Calu3 (cell line): ENCODE measurements at regions not wholly inside any gene's neighbourhood (a gene's known extent, or its start where the extent isn't known, plus 50 kb on each side); places are given as distances from the start of the nearest gene placed in this dataset.

Source experiments
- BruUV-seq: library from RNA; stranded (reverse); fragments of 400-500 nt; replicated peaks from 2 replicates; lab custom pipeline; 2021; lab: Mats Ljungman, UMichigan
- CTCF ChIA-PET: fragments of 300-600 bp; sonication (Branson Sonifier 250); formaldehyde crosslinking; loops from one replicate; lab custom pipeline; 2022; ENCODE audit warnings: antibody characterized with exemption; lab: Charles Lee
- DNase-seq: peaks from one replicate; pipeline ENCODE4 v3.0.0; 2022
- H3K27ac Mint-ChIP-seq: one replicate; pipeline ENCODE4 v1.8.0; 2022; ENCODE audit warnings: mixed read lengths; ENCODE audit not compliant: unreplicated experiment
- H3K27me3 Mint-ChIP-seq: one replicate; pipeline ENCODE4 v1.8.0; 2022; ENCODE audit warnings: mixed read lengths; ENCODE audit not compliant: unreplicated experiment
- H3K36me3 Mint-ChIP-seq: one replicate; pipeline ENCODE4 v1.8.0; 2022; ENCODE audit warnings: mild to moderate bottlenecking, moderate library complexity, mixed read lengths; ENCODE audit not compliant: insufficient read depth, unreplicated experiment
- H3K4me1 Mint-ChIP-seq: one replicate; pipeline ENCODE4 v1.8.0; 2022; ENCODE audit warnings: mild to moderate bottlenecking, low read depth, mixed read lengths; ENCODE audit not compliant: unreplicated experiment
- H3K4me3 Mint-ChIP-seq: one replicate; pipeline ENCODE4 v1.8.0; 2022; ENCODE audit warnings: mild to moderate bottlenecking, low read depth, moderate library complexity, mixed read lengths; ENCODE audit not compliant: unreplicated experiment
- H3K9me3 Mint-ChIP-seq: one replicate; pipeline ENCODE4 v1.8.0; 2022; ENCODE audit warnings: low read depth, mixed read lengths; ENCODE audit not compliant: unreplicated experiment
- CTCF ChIP-seq: fragments of 200-600 bp; IDR thresholded peaks from one replicate; pipeline ENCODE4 v1.8.0; 2022; ENCODE audit warnings: antibody characterized with exemption; ENCODE audit not compliant: unreplicated experiment
- intact Hi-C: fragments of 100-400 bp; cut with micrococcal nuclease; formaldehyde crosslinking; loops from one replicate; pipeline ENCODE4 v1.10.0; 2022; ENCODE audit not compliant: unreplicated experiment

- Mint-ChIP-seq H3K27ac (no peak overlapping the region), H3K9me3 (peaks cover 19% of the 10 kb centered on the region), H3K4me3 (no peak overlapping the region), H3K36me3 (no peaks in the 10 kb centered on the region), H3K4me1 (no peaks in the 10 kb centered on the region), H3K27me3 (no peaks in the 10 kb centered on the region)
- intact Hi-C loops: no loop called here
- DNase-seq: no peak
- no peak for TF ChIP-seq CTCF
- no TSS peak for BruUV-seq
- CTCF ChIA-PET: no interaction called here
These were observed 746.0 kb downstream of the VRK1 start for GRCh38 chr14:97543221-97543620.

- TF ChIP-seq CTCF: no peak
- no peaks in the 10 kb centered on the region for H3K27me3 Mint-ChIP-seq
- CTCF ChIA-PET: no interaction called here
- no TSS peak for BruUV-seq
- no peak overlapping the region for H3K27ac Mint-ChIP-seq
- H3K4me3 Mint-ChIP-seq: no peak overlapping the region
- H3K9me3 Mint-ChIP-seq: peaks cover 15% of the 10 kb centered on the region
- no peak for DNase-seq
- no peaks in the 10 kb centered on the region for H3K36me3 Mint-ChIP-seq
- H3K4me1 Mint-ChIP-seq: no peaks in the 10 kb centered on the region
- intact Hi-C loops: no loop called here
These were observed 746.6 kb downstream of the VRK1 start for GRCh38 chr14:97543816-97544215.

GRCh38 chr14:97544571-97544970 is 747.4 kb downstream of the VRK1 start:
- no peak for TF ChIP-seq CTCF
- Mint-ChIP-seq H3K4me1 (no peaks in the 10 kb centered on the region), H3K9me3 (peaks cover 15% of the 10 kb centered on the region), H3K27ac (no peak overlapping the region), H3K36me3 (no peaks in the 10 kb centered on the region), H3K4me3 (no peak overlapping the region), H3K27me3 (no peaks in the 10 kb centered on the region)
- no peak for DNase-seq
- intact Hi-C loops: no loop called here
- CTCF ChIA-PET: no interaction called here
- no TSS peak for BruUV-seq

GRCh38 chr14:97546491-97547230 is 749.5 kb downstream of the VRK1 start:
- H3K27me3 Mint-ChIP-seq: no peaks in the 10 kb centered on the region
- H3K4me3 Mint-ChIP-seq: no peak overlapping the region
- H3K36me3 Mint-ChIP-seq: no peaks in the 10 kb centered on the region
- no peak for TF ChIP-seq CTCF
- no peaks in the 10 kb centered on the region for H3K4me1 Mint-ChIP-seq
- no TSS peak for BruUV-seq
- peaks cover 12% of the 10 kb centered on the region for H3K9me3 Mint-ChIP-seq
- H3K27ac Mint-ChIP-seq: no peak overlapping the region
- no peak for DNase-seq
- CTCF ChIA-PET: no interaction called here
- intact Hi-C loops: no loop called here
